ENCODE measurements at regions not wholly inside any gene's neighbourhood (a gene's known extent, or its start where the extent isn't known, plus 50 kb on each side); places are given as distances from the start of the nearest gene placed in this dataset.

DNA sequence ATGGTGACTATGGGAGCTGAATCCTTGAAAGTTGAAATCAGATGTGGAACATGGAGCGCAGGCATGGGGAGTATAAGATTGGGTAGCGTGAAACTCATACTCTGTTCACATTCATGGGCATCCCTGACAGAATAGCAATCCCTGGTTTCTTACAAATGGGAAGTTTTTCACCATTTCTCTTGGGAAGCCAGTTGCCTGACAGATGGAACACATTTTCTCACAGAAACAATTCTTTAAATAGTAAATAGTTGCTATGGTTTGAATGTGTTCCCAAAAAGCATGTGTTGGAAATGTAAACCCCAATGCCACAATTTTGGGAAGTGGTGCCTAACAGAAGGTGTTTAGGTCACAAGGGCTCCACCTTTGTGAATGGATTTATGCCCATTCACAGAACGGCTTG lies 262.8 kb upstream of the HS3ST5 start:
- H3K4me3 ChIP-seq (ENCODE audit: low read length), result no peak overlapping the region
- no peaks in the 10 kb centered on the region for H4K20me1 ChIP-seq (ENCODE audit: control insufficient read depth, insufficient read depth, low read depth, low read length)
- no peaks in the 10 kb centered on the region for H3K79me2 ChIP-seq (ENCODE audit: control insufficient read depth, low read length)
- no peak overlapping the region for H3K27ac ChIP-seq (ENCODE audit: low read depth, low read length)
- H3K4me1 ChIP-seq (ENCODE audit: control insufficient read depth, low read length), result no peaks in the 10 kb centered on the region
- no peaks in the 10 kb centered on the region for H3K9me2 ChIP-seq (replicated peaks; ENCODE audit: control insufficient read depth, low read length)
- no peaks in the 10 kb centered on the region for H3F3A ChIP-seq (ENCODE audit: control insufficient read depth, insufficient read depth)
- H3K27me3 ChIP-seq (ENCODE audit: control insufficient read depth, low read length), result no peaks in the 10 kb centered on the region
- TF ChIP-seq, protein P1, sequence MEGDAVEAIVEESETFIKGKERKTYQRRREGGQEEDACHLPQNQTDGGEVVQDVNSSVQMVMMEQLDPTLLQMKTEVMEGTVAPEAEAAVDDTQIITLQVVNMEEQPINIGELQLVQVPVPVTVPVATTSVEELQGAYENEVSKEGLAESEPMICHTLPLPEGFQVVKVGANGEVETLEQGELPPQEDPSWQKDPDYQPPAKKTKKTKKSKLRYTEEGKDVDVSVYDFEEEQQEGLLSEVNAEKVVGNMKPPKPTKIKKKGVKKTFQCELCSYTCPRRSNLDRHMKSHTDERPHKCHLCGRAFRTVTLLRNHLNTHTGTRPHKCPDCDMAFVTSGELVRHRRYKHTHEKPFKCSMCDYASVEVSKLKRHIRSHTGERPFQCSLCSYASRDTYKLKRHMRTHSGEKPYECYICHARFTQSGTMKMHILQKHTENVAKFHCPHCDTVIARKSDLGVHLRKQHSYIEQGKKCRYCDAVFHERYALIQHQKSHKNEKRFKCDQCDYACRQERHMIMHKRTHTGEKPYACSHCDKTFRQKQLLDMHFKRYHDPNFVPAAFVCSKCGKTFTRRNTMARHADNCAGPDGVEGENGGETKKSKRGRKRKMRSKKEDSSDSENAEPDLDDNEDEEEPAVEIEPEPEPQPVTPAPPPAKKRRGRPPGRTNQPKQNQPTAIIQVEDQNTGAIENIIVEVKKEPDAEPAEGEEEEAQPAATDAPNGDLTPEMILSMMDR (IDR thresholded peaks at IDR 0.05; ENCODE audit: low read depth, low read length, poor library complexity, severe bottlenecking), result no peak
- TF ChIP-seq EZH2phosphoT487 (IDR thresholded peaks at IDR 0.05; ENCODE audit: borderline replicate concordance, low read length), result no peak
- H3K36me3 ChIP-seq (ENCODE audit: control insufficient read depth, low read length), result no peaks in the 10 kb centered on the region
- no peak overlapping the region for H3K4me2 ChIP-seq (ENCODE audit: low read length)
- H3K9me3 ChIP-seq (ENCODE audit: control insufficient read depth, insufficient read depth, low read length), result no peaks in the 10 kb centered on the region

- no peak overlapping the region for H3K4me3 ChIP-seq (ENCODE audit: low read length)
- H3K9me3 ChIP-seq (ENCODE audit: control insufficient read depth, insufficient read depth, low read length), result no peaks in the 10 kb centered on the region
- no peaks in the 10 kb centered on the region for H3K27me3 ChIP-seq (ENCODE audit: control insufficient read depth, low read length)
- no peaks in the 10 kb centered on the region for H3K79me2 ChIP-seq (ENCODE audit: control insufficient read depth, low read length)
- H3K4me2 ChIP-seq (ENCODE audit: low read length), result no peak overlapping the region
- TF ChIP-seq, protein P1 (IDR thresholded peaks at IDR 0.05; ENCODE audit: low read depth, low read length, poor library complexity, severe bottlenecking), result no peak
- TF ChIP-seq EZH2phosphoT487 (IDR thresholded peaks at IDR 0.05; ENCODE audit: borderline replicate concordance, low read length), result no peak
- H3F3A ChIP-seq (ENCODE audit: control insufficient read depth, insufficient read depth), result no peaks in the 10 kb centered on the region
- no peaks in the 10 kb centered on the region for H3K9me2 ChIP-seq (replicated peaks; ENCODE audit: control insufficient read depth, low read length)
- H3K27ac ChIP-seq (ENCODE audit: low read depth, low read length), result no peak overlapping the region
- no peaks in the 10 kb centered on the region for H4K20me1 ChIP-seq (ENCODE audit: control insufficient read depth, insufficient read depth, low read depth, low read length)
- no peaks in the 10 kb centered on the region for H3K36me3 ChIP-seq (ENCODE audit: control insufficient read depth, low read length)
- H3K4me1 ChIP-seq (ENCODE audit: control insufficient read depth, low read length), result no peaks in the 10 kb centered on the region
These were observed 257.6 kb upstream of the HS3ST5 start for GRCh38 chr6:114600381-114600780.

DNA sequence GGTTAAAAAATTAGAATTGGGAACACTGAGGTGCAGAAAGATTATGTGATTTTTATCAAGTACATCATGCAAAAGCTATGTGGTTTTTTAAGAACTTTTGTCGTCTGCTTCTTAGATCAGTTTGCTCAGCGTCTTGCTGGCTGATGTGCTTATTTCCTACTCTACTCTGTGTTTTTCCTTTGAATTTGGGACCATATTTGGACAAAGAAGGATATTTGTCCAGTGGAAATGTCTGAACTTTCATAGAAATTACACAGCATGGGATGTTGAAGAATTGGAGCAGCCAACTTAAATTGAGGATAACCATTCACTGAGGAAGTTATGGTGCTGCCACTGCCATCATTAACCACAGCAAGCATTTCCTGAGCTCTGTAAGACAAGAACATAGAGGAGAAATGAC lies 252.8 kb upstream of the HS3ST5 start:
- H3K27ac ChIP-seq (ENCODE audit: low read depth, low read length), result no peak overlapping the region
- no peak for TF ChIP-seq EZH2phosphoT487 (IDR thresholded peaks at IDR 0.05; ENCODE audit: borderline replicate concordance, low read length)
- TF ChIP-seq, protein P1 (IDR thresholded peaks at IDR 0.05; ENCODE audit: low read depth, low read length, poor library complexity, severe bottlenecking), result no peak
- no peaks in the 10 kb centered on the region for H3F3A ChIP-seq (ENCODE audit: control insufficient read depth, insufficient read depth)
- H3K79me2 ChIP-seq (ENCODE audit: control insufficient read depth, low read length), result no peaks in the 10 kb centered on the region
- H3K27me3 ChIP-seq (ENCODE audit: control insufficient read depth, low read length), result no peaks in the 10 kb centered on the region
- no peak overlapping the region for H3K4me2 ChIP-seq (ENCODE audit: low read length)
- no peak overlapping the region for H3K4me3 ChIP-seq (ENCODE audit: low read length)
- no peaks in the 10 kb centered on the region for H3K36me3 ChIP-seq (ENCODE audit: control insufficient read depth, low read length)
- no peaks in the 10 kb centered on the region for H4K20me1 ChIP-seq (ENCODE audit: control insufficient read depth, insufficient read depth, low read depth, low read length)
- no peaks in the 10 kb centered on the region for H3K4me1 ChIP-seq (ENCODE audit: control insufficient read depth, low read length)
- no peaks in the 10 kb centered on the region for H3K9me3 ChIP-seq (ENCODE audit: control insufficient read depth, insufficient read depth, low read length)
- H3K9me2 ChIP-seq (replicated peaks; ENCODE audit: control insufficient read depth, low read length), result no peaks in the 10 kb centered on the region

- no peaks in the 10 kb centered on the region for H3K27me3 ChIP-seq (ENCODE audit: control insufficient read depth, low read length)
- no peaks in the 10 kb centered on the region for H3F3A ChIP-seq (ENCODE audit: control insufficient read depth, insufficient read depth)
- H3K79me2 ChIP-seq (ENCODE audit: control insufficient read depth, low read length), result no peaks in the 10 kb centered on the region
- H4K20me1 ChIP-seq (ENCODE audit: control insufficient read depth, insufficient read depth, low read depth, low read length), result no peaks in the 10 kb centered on the region
- H3K4me2 ChIP-seq (ENCODE audit: low read length), result no peak overlapping the region
- no peaks in the 10 kb centered on the region for H3K36me3 ChIP-seq (ENCODE audit: control insufficient read depth, low read length)
- H3K9me2 ChIP-seq (replicated peaks; ENCODE audit: control insufficient read depth, low read length), result no peaks in the 10 kb centered on the region
- TF ChIP-seq, protein P1 (IDR thresholded peaks at IDR 0.05; ENCODE audit: low read depth, low read length, poor library complexity, severe bottlenecking), result no peak
- TF ChIP-seq EZH2phosphoT487 (IDR thresholded peaks at IDR 0.05; ENCODE audit: borderline replicate concordance, low read length), result no peak
- H3K27ac ChIP-seq (ENCODE audit: low read depth, low read length), result no peak overlapping the region
- no peak overlapping the region for H3K4me3 ChIP-seq (ENCODE audit: low read length)
- H3K9me3 ChIP-seq (ENCODE audit: control insufficient read depth, insufficient read depth, low read length), result no peaks in the 10 kb centered on the region
- no peaks in the 10 kb centered on the region for H3K4me1 ChIP-seq (ENCODE audit: control insufficient read depth, low read length)
These were observed 252.4 kb upstream of the HS3ST5 start for GRCh38 chr6:114595186-114595585.
